CD4-positive, alpha-beta T cell (primary cell): ENCODE measurements at regions not wholly inside any gene's neighbourhood (a gene's known extent, or its start where the extent isn't known, plus 50 kb on each side); places are given as distances from the start of the nearest gene placed in this dataset.

Experiments used
- ATAC-seq: fragments of 200-7000 bp; cut with Tn5 transposase; one replicate; pipeline ENCODE4 v1.10.0; 2022; ENCODE audit warnings: mild to moderate bottlenecking; ENCODE audit not compliant: poor library complexity
- CTCF ChIA-PET: fragments of 350-600 bp; sonication (Branson Sonifier 250); formaldehyde crosslinking; loops from one replicate; lab custom pipeline; 2021; ENCODE audit warnings: antibody characterized with exemption, inconsistent platforms; lab: Charles Lee
- POLR2A ChIA-PET: fragments of 350-600 bp; sonication (Branson Sonifier 250); formaldehyde crosslinking; loops from one replicate; lab custom pipeline; 2021; ENCODE audit warnings: antibody characterized with exemption, inconsistent platforms; lab: Charles Lee
- DNase-seq, 14 experiments: peaks; one replicate each; pipeline ENCODE4 v3.0.0-alpha.2; 2013 to 2020; ENCODE audit warnings: mixed read lengths in 2 of 14
- H3K27ac ChIP-seq, 2 donors: one replicate each; pipeline versions ENCODE4 v1.5.1 to v1.7.0; 2013; ENCODE audit warnings: low read length in 2 of 2, low read depth in 1 of 2, mild to moderate bottlenecking in 1 of 2
- H3K27me3 ChIP-seq, 2 experiments: 1 replicate in 1 of 2; 2 replicates in 1 of 2; pipeline versions ENCODE4 v1.6.1 to v1.7.0; 2013; ENCODE audit warnings: low read length in 2 of 2, control low read depth in 1 of 2, mild to moderate bottlenecking in 1 of 2, moderate library complexity in 1 of 2; ENCODE audit not compliant: insufficient read depth in 2 of 2, control insufficient read depth in 1 of 2
- H3K36me3 ChIP-seq: one replicate; pipeline ENCODE4 v1.6.1; 2013; ENCODE audit warnings: low read length, control low read depth; ENCODE audit not compliant: insufficient read depth
- H3K4me1 ChIP-seq: one replicate; pipeline ENCODE4 v1.6.1; 2013; ENCODE audit warnings: low read length, control low read depth; ENCODE audit not compliant: insufficient read depth
- H3K4me3 ChIP-seq: one replicate; pipeline ENCODE4 v1.5.1; 2013; ENCODE audit warnings: mild to moderate bottlenecking, low read length, moderate library complexity
- H3K9me3 ChIP-seq, 2 experiments: 1 replicate in 1 of 2; 2 replicates in 1 of 2; pipeline versions ENCODE4 v1.6.1 to v1.7.0; 2013; ENCODE audit warnings: low read length in 2 of 2, mild to moderate bottlenecking in 2 of 2, control low read depth in 1 of 2, moderate library complexity in 1 of 2; ENCODE audit not compliant: control insufficient read depth in 1 of 2, insufficient read depth in 1 of 2
- H3K27ac Mint-ChIP-seq: one replicate; pipeline ENCODE4 v1.8.0; 2020; ENCODE audit warnings: mixed read lengths
- H3K27me3 Mint-ChIP-seq: one replicate; pipeline ENCODE4 v1.8.0; 2021; ENCODE audit warnings: mixed read lengths
- H3K36me3 Mint-ChIP-seq: one replicate; pipeline ENCODE4 v1.8.0; 2021; ENCODE audit warnings: low read depth, mixed read lengths
- H3K4me1 Mint-ChIP-seq: one replicate; pipeline ENCODE4 v1.8.0; 2021; ENCODE audit warnings: low read depth, mixed read lengths
- H3K4me3 Mint-ChIP-seq: one replicate; pipeline ENCODE4 v1.8.0; 2020; ENCODE audit warnings: mild to moderate bottlenecking, mixed read lengths
- H3K9me3 Mint-ChIP-seq: one replicate; pipeline ENCODE4 v1.8.0; 2020; ENCODE audit warnings: mixed read lengths
- CTCF ChIP-seq: fragments of 200-600 bp; IDR thresholded peaks from one replicate; pipeline ENCODE4 v1.8.0; 2022; ENCODE audit warnings: antibody characterized with exemption, mild to moderate bottlenecking
- intact Hi-C, 2 experiments: fragments of 100-400 bp; cut with DNase I in 1 of 2; cut with micrococcal nuclease in 1 of 2; formaldehyde crosslinking; loops; one replicate each; pipeline versions ENCODE4 v1.15.1 to v1.9.0; 2023 to 2025; cut with DNase I, micrococcal nuclease

- H3K4me3 Mint-ChIP-seq = no peak overlapping the region
- ATAC-seq (no peak), DNase-seq (no peak)
- intact Hi-C loops = no loop called here
- peaks cover 2 to 9% of the 10 kb centered on the region in 2 experiments for H3K27me3 ChIP-seq
- ChIA-PET POLR2A (no interaction called here), CTCF (no interaction called here)
- no peak overlapping the region for H3K4me3 ChIP-seq
- H3K9me3 Mint-ChIP-seq = no peaks in the 10 kb centered on the region
- H3K9me3 ChIP-seq = peaks cover 0 to 4% of the 10 kb centered on the region in 2 experiments
- no peaks in the 10 kb centered on the region for H3K36me3 ChIP-seq
- H3K27ac ChIP-seq = no peak overlapping the region
- H3K4me1 ChIP-seq = no peaks in the 10 kb centered on the region
- no peak for TF ChIP-seq CTCF
- no peak overlapping the region for H3K27ac Mint-ChIP-seq
- H3K36me3 Mint-ChIP-seq = no peaks in the 10 kb centered on the region
- H3K4me1 Mint-ChIP-seq = no peaks in the 10 kb centered on the region
- peaks cover 28% of the 10 kb centered on the region for H3K27me3 Mint-ChIP-seq
These were observed 260.1 kb downstream of the SNX10 start for GRCh38 chr7:26551740-26552139.

DNA sequence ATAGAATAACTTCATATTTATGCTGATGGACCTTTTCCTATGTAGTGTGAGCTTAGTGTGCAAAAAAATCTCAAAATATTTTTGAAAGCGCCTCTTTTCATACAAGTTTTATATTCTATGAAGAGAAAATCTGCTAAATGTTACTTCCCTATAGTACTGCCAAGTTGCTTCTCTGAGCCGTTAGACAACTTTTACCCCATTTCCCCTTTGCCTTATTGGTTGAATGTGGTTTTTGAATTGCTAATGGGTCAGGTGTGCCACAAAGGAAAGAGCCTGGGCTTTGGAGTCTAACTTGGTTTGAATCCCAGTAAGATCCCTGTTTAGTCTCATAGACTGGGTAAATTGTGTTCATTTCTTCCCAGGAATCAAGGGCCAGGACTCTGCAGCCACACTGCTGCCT, 261.5 kb downstream of the SNX10 start:
- Histone ChIP-seq H3K36me3 (no peaks in the 10 kb centered on the region), H3K27me3 (peaks cover 2 to 9% of the 10 kb centered on the region in 2 experiments), H3K4me3 (no peak overlapping the region), H3K4me1 (no peaks in the 10 kb centered on the region), H3K9me3 (peaks cover 0 to 4% of the 10 kb centered on the region in 2 experiments), H3K27ac (no peak overlapping the region)
- POLR2A ChIA-PET = no interaction called here
- ATAC-seq = no peak
- H3K27ac Mint-ChIP-seq = no peak overlapping the region
- intact Hi-C loops = no loop called here
- H3K4me1 Mint-ChIP-seq = no peaks in the 10 kb centered on the region
- DNase-seq = no peak
- H3K27me3 Mint-ChIP-seq = peaks cover 26% of the 10 kb centered on the region
- CTCF ChIA-PET = interaction anchor here (0.6 kb wide), 1 partner anchor 31 kb away, joined by 3 read pairs; no protein-coding TSS in a partner anchor
- no peaks in the 10 kb centered on the region for H3K9me3 Mint-ChIP-seq
- H3K4me3 Mint-ChIP-seq = no peak overlapping the region
- H3K36me3 Mint-ChIP-seq = no peaks in the 10 kb centered on the region
- no peak for TF ChIP-seq CTCF

- Mint-ChIP-seq H3K4me1 (no peaks in the 10 kb centered on the region), H3K27me3 (peaks cover 22% of the 10 kb centered on the region), H3K36me3 (no peaks in the 10 kb centered on the region), H3K9me3 (no peaks in the 10 kb centered on the region), H3K27ac (no peak overlapping the region), H3K4me3 (no peak overlapping the region)
- CTCF ChIA-PET = interaction anchor here (0.6 kb wide), 1 partner anchor 31 kb away, joined by 3 read pairs; no protein-coding TSS in a partner anchor
- DNase-seq (no peak), ATAC-seq (no peak)
- POLR2A ChIA-PET = no interaction called here
- intact Hi-C loops = no loop called here
- Histone ChIP-seq H3K4me1 (no peaks in the 10 kb centered on the region), H3K9me3 (peaks cover 0 to 4% of the 10 kb centered on the region in 2 experiments), H3K27me3 (peaks cover 2 to 7% of the 10 kb centered on the region in 2 experiments), H3K36me3 (no peaks in the 10 kb centered on the region), H3K27ac (no peak overlapping the region), H3K4me3 (no peak overlapping the region)
- TF ChIP-seq CTCF = no peak
These were observed 261.9 kb downstream of the SNX10 start for GRCh38 chr7:26553582-26553981.
